GM19025 (cell line): ENCODE measurements at regions not wholly inside any gene's neighbourhood (a gene's known extent, or its start where the extent isn't known, plus 50 kb on each side); places are given as distances from the start of the nearest gene placed in this dataset.
"Not testable (repeated sequence)": the region's sequence is repeated elsewhere in the genome, so short reads cannot be mapped to it uniquely, and the experiment has no call there.

ENCODE experiments used
- ATAC-seq: cut with Tn5 transposase; IDR thresholded peaks from one replicate; pipeline ENCODE4 v1.9.1; 2021; ENCODE audit warnings: mild to moderate bottlenecking, low read depth, moderate library complexity; ENCODE audit not compliant: unreplicated experiment

GRCh38 chr17:68782789-68783188 is 172.4 kb downstream of the ABCA8 start:
- no peak for ATAC-seq

- ATAC-seq: no peak
Measured at GRCh38 chr17:68780596-68780995, 174.6 kb downstream of the ABCA8 start.

GRCh38 chr17:68778726-68779125 is 176.5 kb downstream of the ABCA8 start:
- ATAC-seq: no peak

GRCh38 chr17:68777856-68778694 is 176.9 kb upstream of the FAM20A start:
- no peak for ATAC-seq

- ATAC-seq: no peak
Measured at GRCh38 chr17:68777243-68777855, 176.2 kb upstream of the FAM20A start.

GRCh38 chr17:68776451-68776850 is 175.3 kb upstream of the FAM20A start:
- ATAC-seq: no peak

- ATAC-seq: no peak
Measured at GRCh38 chr17:68775969-68776368, 174.8 kb upstream of the FAM20A start.

GRCh38 chr17:68775318-68775717 is 174.2 kb upstream of the FAM20A start:
- no peak for ATAC-seq

- peak; percentile 53 for ATAC-seq
Measured at GRCh38 chr17:68771867-68772515, 170.8 kb upstream of the FAM20A start.

- ATAC-seq: no peak
Measured at GRCh38 chr17:68768804-68769203, 167.6 kb upstream of the FAM20A start.

- ATAC-seq: no peak
Measured at GRCh38 chr17:68766640-68767039, 165.5 kb upstream of the FAM20A start.

GRCh38 chr17:68763562-68763961 is 162.4 kb upstream of the FAM20A start:
- no peak for ATAC-seq

GRCh38 chr17:68762911-68763310 is 161.7 kb upstream of the FAM20A start:
- ATAC-seq: no peak

- ATAC-seq: no peak
Measured at GRCh38 chr17:68760141-68760475, 158.9 kb upstream of the FAM20A start.

GRCh38 chr17:68759343-68760140 is 158.4 kb upstream of the FAM20A start:
- ATAC-seq: no peak

- no peak for ATAC-seq
Measured at GRCh38 chr17:68759002-68759342, 157.8 kb upstream of the FAM20A start.

- not testable (repeated sequence) for ATAC-seq
Measured at GRCh38 chr17:68757866-68758757, 156.9 kb upstream of the FAM20A start.

GRCh38 chr17:68753985-68754769 is 153.0 kb upstream of the FAM20A start:
- ATAC-seq: no peak

- no peak for ATAC-seq
Measured at GRCh38 chr17:68750208-68750562, 149.0 kb upstream of the FAM20A start.
